PC-3 (cell line): ENCODE measurements at regions not wholly inside any gene's neighbourhood (a gene's known extent, or its start where the extent isn't known, plus 50 kb on each side); places are given as distances from the start of the nearest gene placed in this dataset.

Experiments used
- EZH2phosphoT487 ChIP-seq: fragments of 300-600 bp; sonication (generic); IDR thresholded peaks from 2 replicates; pipeline ENCODE4 v1.6.1; 2018; ENCODE audit warnings: mild to moderate bottlenecking, antibody characterized with exemption, low read length, borderline replicate concordance
- TF ChIP-seq, protein P1 (sequence below): fragments of 300-600 bp; sonication (generic); conservative IDR thresholded peaks from 2 replicates; pipeline ENCODE4 v1.5.1; 2017; ENCODE audit warnings: antibody characterized with exemption, low read depth, mild to moderate bottlenecking, low read length

DNA sequence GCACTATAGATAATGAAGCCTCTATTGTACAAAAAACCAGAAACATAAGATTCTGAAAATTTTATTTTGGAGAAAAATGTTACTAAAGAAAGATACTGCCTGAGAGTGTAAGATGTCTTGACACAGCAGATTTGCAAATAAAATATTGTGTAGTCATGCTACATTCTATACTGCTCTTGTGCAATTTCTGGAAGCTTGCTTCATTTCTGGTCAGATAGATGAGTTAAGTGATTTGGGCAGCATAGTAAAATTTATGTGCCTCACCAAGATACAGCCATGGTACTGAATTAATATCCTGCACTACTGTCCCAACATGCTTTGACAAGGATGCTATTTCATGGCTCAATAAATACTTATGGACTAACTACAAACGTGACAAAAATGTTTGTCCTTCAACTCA is 55.1 kb upstream of the STARD13 start:
- TF ChIP-seq, protein P1, sequence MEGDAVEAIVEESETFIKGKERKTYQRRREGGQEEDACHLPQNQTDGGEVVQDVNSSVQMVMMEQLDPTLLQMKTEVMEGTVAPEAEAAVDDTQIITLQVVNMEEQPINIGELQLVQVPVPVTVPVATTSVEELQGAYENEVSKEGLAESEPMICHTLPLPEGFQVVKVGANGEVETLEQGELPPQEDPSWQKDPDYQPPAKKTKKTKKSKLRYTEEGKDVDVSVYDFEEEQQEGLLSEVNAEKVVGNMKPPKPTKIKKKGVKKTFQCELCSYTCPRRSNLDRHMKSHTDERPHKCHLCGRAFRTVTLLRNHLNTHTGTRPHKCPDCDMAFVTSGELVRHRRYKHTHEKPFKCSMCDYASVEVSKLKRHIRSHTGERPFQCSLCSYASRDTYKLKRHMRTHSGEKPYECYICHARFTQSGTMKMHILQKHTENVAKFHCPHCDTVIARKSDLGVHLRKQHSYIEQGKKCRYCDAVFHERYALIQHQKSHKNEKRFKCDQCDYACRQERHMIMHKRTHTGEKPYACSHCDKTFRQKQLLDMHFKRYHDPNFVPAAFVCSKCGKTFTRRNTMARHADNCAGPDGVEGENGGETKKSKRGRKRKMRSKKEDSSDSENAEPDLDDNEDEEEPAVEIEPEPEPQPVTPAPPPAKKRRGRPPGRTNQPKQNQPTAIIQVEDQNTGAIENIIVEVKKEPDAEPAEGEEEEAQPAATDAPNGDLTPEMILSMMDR, result no peak
- no peak for TF ChIP-seq EZH2phosphoT487
